HG03342 (cell line): ENCODE measurements at regions not wholly inside any gene's neighbourhood (a gene's known extent, or its start where the extent isn't known, plus 50 kb on each side); places are given as distances from the start of the nearest gene placed in this dataset.

Source experiments
- ATAC-seq: cut with Tn5 transposase; IDR thresholded peaks from one replicate; pipeline ENCODE4 v1.9.1; 2021; ENCODE audit warnings: mild to moderate bottlenecking, moderate library complexity; ENCODE audit not compliant: unreplicated experiment

GRCh38 chr4:166594326-166594946 lies 639.9 kb downstream of the SPOCK3 start:
- peak; percentile 84 for ATAC-seq

- ATAC-seq, result no peak
Measured at GRCh38 chr4:166600264-166600663, 634.0 kb downstream of the SPOCK3 start.

GRCh38 chr4:166602068-166602467 lies 632.2 kb downstream of the SPOCK3 start:
- ATAC-seq, result no peak

- ATAC-seq, result no peak
Measured at GRCh38 chr4:166622425-166622977, 611.8 kb downstream of the SPOCK3 start.

- no peak for ATAC-seq
Measured at GRCh38 chr4:166625018-166625637, 609.2 kb downstream of the SPOCK3 start.

GRCh38 chr4:166628454-166628853 lies 605.8 kb downstream of the SPOCK3 start:
- no peak for ATAC-seq

- ATAC-seq, result no peak
Measured at GRCh38 chr4:166635367-166635766, 598.9 kb downstream of the SPOCK3 start.

GRCh38 chr4:166637816-166638215 lies 596.5 kb downstream of the SPOCK3 start:
- ATAC-seq, result no peak

GRCh38 chr4:166655231-166655630 lies 579.1 kb downstream of the SPOCK3 start:
- no peak for ATAC-seq

GRCh38 chr4:166655705-166656104 lies 578.6 kb downstream of the SPOCK3 start:
- ATAC-seq, result no peak

GRCh38 chr4:166657261-166657660 lies 577.0 kb downstream of the SPOCK3 start:
- ATAC-seq, result no peak

GRCh38 chr4:166658585-166658984 lies 575.7 kb downstream of the SPOCK3 start:
- no peak for ATAC-seq

- peak; percentile 96 for ATAC-seq
Measured at GRCh38 chr4:166662266-166662843, 571.9 kb downstream of the SPOCK3 start.

GRCh38 chr4:166670341-166670740 lies 564.0 kb downstream of the SPOCK3 start:
- ATAC-seq, result no peak

- ATAC-seq, result no peak
Measured at GRCh38 chr4:166673911-166674310, 560.4 kb downstream of the SPOCK3 start.

GRCh38 chr4:166675411-166675810 lies 558.9 kb downstream of the SPOCK3 start:
- no peak for ATAC-seq

- ATAC-seq, result no peak
Measured at GRCh38 chr4:166680796-166681195, 553.5 kb downstream of the SPOCK3 start.

GRCh38 chr4:166682200-166682599 lies 552.1 kb downstream of the SPOCK3 start:
- no peak for ATAC-seq
